ENCODE measurements at regions not wholly inside any gene's neighbourhood (a gene's known extent, or its start where the extent isn't known, plus 50 kb on each side); places are given as distances from the start of the nearest gene placed in this dataset.

GRCh38 chr9:105030285-105030684, 102.3 kb upstream of the ABCA1 start:
- TF ChIP-seq POLR2A (IDR thresholded peaks at IDR 0.05): no peak
- TF ChIP-seq EP300 (IDR thresholded peaks at IDR 0.05): no peak
- TF ChIP-seq POLR2AphosphoS5 (IDR thresholded peaks at IDR 0.05): no peak
- TF ChIP-seq CTCF (IDR thresholded peaks at IDR 0.05): no peak

Data from suprapubic skin (tissue), 4 donors.